ENCODE measurements at regions not wholly inside any gene's neighbourhood (a gene's known extent, or its start where the extent isn't known, plus 50 kb on each side); places are given as distances from the start of the nearest gene placed in this dataset.

DNA sequence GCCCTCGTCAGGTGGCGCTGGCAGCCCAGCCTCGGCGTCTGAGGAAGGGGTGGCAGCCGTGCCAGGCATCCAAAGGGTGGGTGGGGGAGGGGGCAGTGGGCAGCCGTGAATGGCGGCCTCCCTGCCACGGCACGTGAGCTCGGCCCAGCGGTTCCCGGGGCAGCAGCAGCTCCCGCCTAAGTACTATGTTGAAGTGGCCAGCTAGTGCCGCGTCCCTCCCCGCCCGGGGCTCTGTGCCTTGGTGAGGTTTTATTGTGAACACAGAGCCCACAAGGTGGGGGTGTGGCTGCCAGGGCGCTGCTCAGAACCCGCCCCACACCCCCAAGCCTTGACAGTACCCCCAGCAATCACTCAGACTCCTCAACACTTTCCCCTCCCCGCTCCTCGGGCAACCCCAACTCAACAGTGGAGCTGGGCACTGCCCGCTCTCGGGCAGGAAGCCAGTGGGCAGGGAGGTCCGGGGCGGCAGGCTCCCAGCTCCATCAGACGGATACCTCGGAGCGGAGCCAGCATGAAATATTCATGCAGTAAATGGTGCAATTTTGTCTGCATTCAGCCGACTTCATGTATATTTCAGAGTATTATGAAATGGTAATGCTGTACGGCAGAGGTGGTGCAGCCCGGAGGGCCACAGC, 80.4 kb downstream of the ENGASE start:
- peaks cover 18 to 34% of the 10 kb centered on the region in 2 experiments for H3K4me1 Mint-ChIP-seq
- TF ChIP-seq, protein P1, sequence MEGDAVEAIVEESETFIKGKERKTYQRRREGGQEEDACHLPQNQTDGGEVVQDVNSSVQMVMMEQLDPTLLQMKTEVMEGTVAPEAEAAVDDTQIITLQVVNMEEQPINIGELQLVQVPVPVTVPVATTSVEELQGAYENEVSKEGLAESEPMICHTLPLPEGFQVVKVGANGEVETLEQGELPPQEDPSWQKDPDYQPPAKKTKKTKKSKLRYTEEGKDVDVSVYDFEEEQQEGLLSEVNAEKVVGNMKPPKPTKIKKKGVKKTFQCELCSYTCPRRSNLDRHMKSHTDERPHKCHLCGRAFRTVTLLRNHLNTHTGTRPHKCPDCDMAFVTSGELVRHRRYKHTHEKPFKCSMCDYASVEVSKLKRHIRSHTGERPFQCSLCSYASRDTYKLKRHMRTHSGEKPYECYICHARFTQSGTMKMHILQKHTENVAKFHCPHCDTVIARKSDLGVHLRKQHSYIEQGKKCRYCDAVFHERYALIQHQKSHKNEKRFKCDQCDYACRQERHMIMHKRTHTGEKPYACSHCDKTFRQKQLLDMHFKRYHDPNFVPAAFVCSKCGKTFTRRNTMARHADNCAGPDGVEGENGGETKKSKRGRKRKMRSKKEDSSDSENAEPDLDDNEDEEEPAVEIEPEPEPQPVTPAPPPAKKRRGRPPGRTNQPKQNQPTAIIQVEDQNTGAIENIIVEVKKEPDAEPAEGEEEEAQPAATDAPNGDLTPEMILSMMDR (conservative IDR thresholded peaks at IDR 0.05) = no peak
- Histone ChIP-seq H3K27me3 (ENCODE audit: insufficient read depth, low read length) (no peaks in the 10 kb centered on the region), H3K79me1 (ENCODE audit: insufficient read depth, low read depth, low read length, poor library complexity, severe bottlenecking) (no peaks in the 10 kb centered on the region), H4K20me1 (ENCODE audit: control insufficient read depth, insufficient read depth, insufficient read length) (no peaks in the 10 kb centered on the region), H3K23ac (ENCODE audit: insufficient read length, low read depth, low read length) (no peak overlapping the region), H4K91ac (ENCODE audit: insufficient read length, low read depth, low read length) (no peak overlapping the region), H2AK5ac (ENCODE audit: insufficient read length, low read length) (no peak overlapping the region), H3K56ac (ENCODE audit: insufficient read length, low read depth, low read length) (no peak overlapping the region), H3K9me3 (ENCODE audit: control insufficient read depth, low read depth, low read length) (no peaks in the 10 kb centered on the region), H4K5ac (ENCODE audit: insufficient read length, low read depth, low read length) (no peak overlapping the region), H3K27ac (ENCODE audit: insufficient read length, low read depth, low read length) (no peak overlapping the region), H3K14ac (ENCODE audit: insufficient read depth, low read length) (no peak overlapping the region), H3K9ac (ENCODE audit: extremely low read depth, insufficient read length, low read length) (no peak overlapping the region), H2BK20ac (ENCODE audit: low read depth, low read length, poor library complexity, severe bottlenecking) (no peak overlapping the region), H3K79me2 (ENCODE audit: insufficient read depth, low read length) (no peaks in the 10 kb centered on the region), H3K23me2 (ENCODE audit: insufficient read length, low read depth, low read length, poor library complexity, severe bottlenecking) (no peaks in the 10 kb centered on the region), H2BK12ac (ENCODE audit: insufficient read length, low read depth, low read length) (no peak overlapping the region), H3T11ph (ENCODE audit: low read length) (no peak overlapping the region), H3K4me1 (ENCODE audit: insufficient read depth, low read length) (no peaks in the 10 kb centered on the region), H2BK5ac (ENCODE audit: insufficient read length, low read length) (no peak overlapping the region), H3K4ac (ENCODE audit: low read depth, low read length) (no peak overlapping the region), H4K8ac (replicated peaks; ENCODE audit: insufficient read length, low read depth, low read length) (no peak overlapping the region), H2BK120ac (ENCODE audit: low read depth, low read length, poor library complexity, severe bottlenecking) (no peak overlapping the region), H3K18ac (ENCODE audit: insufficient read length, low read depth, low read length) (no peak overlapping the region), H2BK15ac (ENCODE audit: low read depth, low read length) (no peak overlapping the region), H3K4me2 (ENCODE audit: insufficient read depth, insufficient read length, low read length) (no peak overlapping the region), H2AFZ (ENCODE audit: low read length) (no peak overlapping the region)
- peaks cover 2% of the 10 kb centered on the region; the same call in 1 of the 2 replicates for H3K27me3 Mint-ChIP-seq (ENCODE audit: low read depth)
- H3K36me3 Mint-ChIP-seq (ENCODE audit: insufficient read depth in 1 of 3, low read depth in 3 of 3) = no peaks in the 10 kb centered on the region
- no peak overlapping the region for H3K27ac Mint-ChIP-seq
- H3K4me3 Mint-ChIP-seq = no peak overlapping the region
- no peaks in the 10 kb centered on the region for H3K9me3 Mint-ChIP-seq
- DNase-seq = no peak
- no CpG with 5 or more reads among the region's 31 CpGs for WGBS (ENCODE audit: extremely low coverage, insufficient read length, low lambda C conversion rate)

Data from H9 (cell line).